Fibroblast of pulmonary artery (primary cell): ENCODE measurements at regions not wholly inside any gene's neighbourhood (a gene's known extent, or its start where the extent isn't known, plus 50 kb on each side); places are given as distances from the start of the nearest gene placed in this dataset.
"Not testable (repeated sequence)": the region's sequence is repeated elsewhere in the genome, so short reads cannot be mapped to it uniquely, and the experiment has no call there.

Experiments used
- DNase-seq: peaks from one replicate; pipeline ENCODE4 v3.0.0-alpha.2; 2010; ENCODE audit warnings: low read depth
- H3K4me3 ChIP-seq: replicated peaks from 2 replicates; pipeline ENCODE4 v1.5.1; 2011; ENCODE audit warnings: low read depth, mild to moderate bottlenecking, control low read depth, low read length, moderate library complexity
- CTCF ChIP-seq: IDR thresholded peaks from 2 replicates; pipeline ENCODE4 v1.5.1; 2011; ENCODE audit warnings: mild to moderate bottlenecking, control low read depth, low read length, inconsistent platforms; ENCODE audit errors: missing control alignments

- H3K4me3 ChIP-seq = no peak overlapping the region
- no peak for TF ChIP-seq CTCF
- no peak for DNase-seq
Measured at GRCh38 chr9:34773306-34773910, 63.5 kb upstream of the CCL21 start.

GRCh38 chr9:34771007-34771406 is 61.1 kb upstream of the CCL21 start:
- DNase-seq = peak; percentile 22
- TF ChIP-seq CTCF = no peak
- H3K4me3 ChIP-seq = no peak overlapping the region

- DNase-seq, H3K4me3 ChIP-seq: not testable (repeated sequence)
Measured at GRCh38 chr9:34767087-34767486, 57.2 kb upstream of the CCL21 start.

- not testable (repeated sequence) for H3K4me3 ChIP-seq
- DNase-seq = peak; percentile 25
- TF ChIP-seq CTCF = peak; percentile 58
Measured at GRCh38 chr9:34760196-34761040, 50.5 kb upstream of the CCL21 start.
